OCI-LY7 (cell line): ENCODE measurements at regions not wholly inside any gene's neighbourhood (a gene's known extent, or its start where the extent isn't known, plus 50 kb on each side); places are given as distances from the start of the nearest gene placed in this dataset.

Experiments used
- BruUV-seq: library from RNA; stranded (reverse); fragments of 400-500 nt; replicated peaks from 2 replicates; lab custom pipeline; 2021; lab: Mats Ljungman, UMichigan
- CTCF ChIA-PET: fragments of 300-600 bp; sonication (Branson Sonifier 250); formaldehyde crosslinking; loops from one replicate; lab custom pipeline; 2022; ENCODE audit warnings: antibody characterized with exemption; ENCODE audit not compliant: unreplicated experiment; lab: Charles Lee
- POLR2A ChIA-PET: fragments of 300-600 bp; sonication (Branson Sonifier 250); formaldehyde crosslinking; loops from one replicate; lab custom pipeline; 2022; ENCODE audit warnings: antibody characterized with exemption; lab: Charles Lee
- DNase-seq: peaks from one replicate; pipeline ENCODE4 v3.0.0-alpha.2; 2015; ENCODE audit warnings: low spot score
- H2AFZ ChIP-seq: fragments of 200-600 bp; sonication (generic), shearing (Covaris generic); 2 replicates; pipeline ENCODE4 v1.6.1; 2014; ENCODE audit warnings: mild to moderate bottlenecking, antibody characterized with exemption, low read length, moderate library complexity
- H3K27ac ChIP-seq: fragments of 200-600 bp; sonication (generic); 2 replicates; pipeline ENCODE4 v1.5.1; 2014; ENCODE audit warnings: mixed run types, low read depth, mild to moderate bottlenecking, moderate library complexity, low read length, inconsistent platforms; ENCODE audit not compliant: poor library complexity, severe bottlenecking
- H3K36me3 ChIP-seq: fragments of 200-600 bp; sonication (generic); 2 replicates; pipeline ENCODE4 v1.6.1; 2014; ENCODE audit warnings: mild to moderate bottlenecking, antibody characterized with exemption, low read length, moderate library complexity, mixed read lengths; ENCODE audit not compliant: insufficient read depth
- H3K4me1 ChIP-seq: fragments of 200-600 bp; sonication (generic); 2 replicates; pipeline ENCODE4 v1.5.1; 2014; ENCODE audit warnings: mild to moderate bottlenecking, low read length; ENCODE audit not compliant: insufficient read depth, poor library complexity, severe bottlenecking
- H3K4me2 ChIP-seq: fragments of 200-600 bp; sonication (generic); 2 replicates; pipeline ENCODE4 v1.6.1; 2014; ENCODE audit warnings: mild to moderate bottlenecking, low read length
- H3K4me3 ChIP-seq: fragments of 200-600 bp; sonication (generic); 2 replicates; pipeline ENCODE4 v1.5.1; 2014; ENCODE audit warnings: mild to moderate bottlenecking, low read depth, low read length; ENCODE audit not compliant: poor library complexity, severe bottlenecking
- H3K79me2 ChIP-seq: fragments of 200-600 bp; sonication (generic); 2 replicates; pipeline ENCODE4 v1.6.1; 2016; ENCODE audit warnings: low read depth, mild to moderate bottlenecking, low read length, moderate library complexity, mixed read lengths; ENCODE audit not compliant: insufficient read depth
- H3K9me2 ChIP-seq: fragments of 200-600 bp; sonication (generic); 2 replicates; pipeline ENCODE4 v1.6.1; 2016; ENCODE audit warnings: mild to moderate bottlenecking, low read length, mixed read lengths; ENCODE audit not compliant: insufficient read depth
- H3K9me3 ChIP-seq: fragments of 200-600 bp; sonication (generic); 2 replicates; pipeline ENCODE4 v1.6.1; 2014; ENCODE audit warnings: mild to moderate bottlenecking, mixed run types, low read length, mixed read lengths
- H4K20me1 ChIP-seq: fragments of 200-600 bp; sonication (generic); 2 replicates; pipeline ENCODE4 v1.6.1; 2014; ENCODE audit warnings: mild to moderate bottlenecking, antibody characterized with exemption, low read length, moderate library complexity, mixed read lengths; ENCODE audit not compliant: insufficient read depth
- CTCF ChIP-seq: fragments of 200-600 bp; sonication (generic); conservative IDR thresholded peaks from 2 replicates; pipeline ENCODE4 v1.5.1; 2014; ENCODE audit warnings: mild to moderate bottlenecking, antibody characterized with exemption, low read length, moderate library complexity, mixed read lengths
- EZH2phosphoT487 ChIP-seq: fragments of 200-600 bp; sonication (generic); IDR thresholded peaks from 2 replicates; pipeline ENCODE4 v1.6.1; 2018; ENCODE audit warnings: low read depth, borderline replicate concordance, mild to moderate bottlenecking, mixed run types, antibody characterized with exemption, low read length, moderate library complexity, mixed read lengths
- intact Hi-C: fragments of 100-400 bp; cut with micrococcal nuclease; formaldehyde crosslinking; loops from one replicate; pipeline ENCODE4 v1.10.0; 2022; ENCODE audit not compliant: unreplicated experiment

- POLR2A ChIA-PET: no interaction called here
- Histone ChIP-seq H3K4me3 (no peak overlapping the region), H4K20me1 (no peaks in the 10 kb centered on the region), H3K4me1 (no peaks in the 10 kb centered on the region), H3K36me3 (no peaks in the 10 kb centered on the region), H3K27ac (no peak overlapping the region), H3K9me3 (no peaks in the 10 kb centered on the region), H2AFZ (no peak overlapping the region), H3K9me2 (no peaks in the 10 kb centered on the region), H3K79me2 (no peaks in the 10 kb centered on the region), H3K4me2 (no peak overlapping the region)
- no TSS peak for BruUV-seq
- intact Hi-C loops: no loop called here
- TF ChIP-seq CTCF (no peak), EZH2phosphoT487 (no peak)
- CTCF ChIA-PET: no interaction called here
- DNase-seq: no peak
These were observed 416.1 kb upstream of the CITED2 start for GRCh38 chr6:139790527-139790926.

GRCh38 chr6:139784222-139784769, 409.8 kb upstream of the CITED2 start:
- H2AFZ ChIP-seq: no peak overlapping the region
- H3K4me3 ChIP-seq: no peak overlapping the region
- no peak for DNase-seq
- no peaks in the 10 kb centered on the region for H3K79me2 ChIP-seq
- no peaks in the 10 kb centered on the region for H4K20me1 ChIP-seq
- TF ChIP-seq CTCF (no peak), EZH2phosphoT487 (no peak)
- no peak overlapping the region for H3K4me2 ChIP-seq
- no peaks in the 10 kb centered on the region for H3K36me3 ChIP-seq
- CTCF ChIA-PET: no interaction called here
- H3K27ac ChIP-seq: no peak overlapping the region
- H3K4me1 ChIP-seq: no peaks in the 10 kb centered on the region
- POLR2A ChIA-PET: interaction anchor here (0.6 to 0.7 kb wide), 2 partner anchors 11 to 69 kb away, joined by 3 read pairs; no protein-coding TSS in a partner anchor
- BruUV-seq: no TSS peak
- intact Hi-C loops: no loop called here
- no peaks in the 10 kb centered on the region for H3K9me3 ChIP-seq
- H3K9me2 ChIP-seq: no peaks in the 10 kb centered on the region

GRCh38 chr6:139779988-139780774, 405.7 kb upstream of the CITED2 start:
- no TSS peak for BruUV-seq
- Histone ChIP-seq H3K9me2 (no peaks in the 10 kb centered on the region), H3K4me2 (no peak overlapping the region), H3K4me1 (no peaks in the 10 kb centered on the region), H2AFZ (no peak overlapping the region), H3K27ac (no peak overlapping the region), H3K36me3 (no peaks in the 10 kb centered on the region), H3K4me3 (no peak overlapping the region), H3K9me3 (no peaks in the 10 kb centered on the region), H4K20me1 (no peaks in the 10 kb centered on the region), H3K79me2 (no peaks in the 10 kb centered on the region)
- no peak for DNase-seq
- POLR2A ChIA-PET: interaction anchor here (0.6 to 1.0 kb wide), 2 partner anchors 25 to 61 kb away, joined by 3 to 4 read pairs; no protein-coding TSS in a partner anchor
- TF ChIP-seq CTCF (no peak), EZH2phosphoT487 (no peak)
- intact Hi-C loops: no loop called here
- CTCF ChIA-PET: no interaction called here
